Panc1 (cell line): ENCODE measurements at regions not wholly inside any gene's neighbourhood (a gene's known extent, or its start where the extent isn't known, plus 50 kb on each side); places are given as distances from the start of the nearest gene placed in this dataset.

Experiments used
- ATAC-seq: fragments of 200-7000 bp; cut with Tn5 transposase; 2 replicates; pipeline ENCODE4 v1.9.1; 2020; ENCODE audit warnings: mild to moderate bottlenecking, moderate library complexity
- BruUV-seq: library from RNA; stranded (reverse); fragments of 400-500 nt; replicated peaks from 2 replicates; lab custom pipeline; 2021; lab: Mats Ljungman, UMichigan
- CTCF ChIA-PET: fragments of 300-600 bp; sonication (Branson Sonifier 250); formaldehyde crosslinking; loops from one replicate; lab custom pipeline; 2022; ENCODE audit warnings: antibody characterized with exemption; lab: Charles Lee
- POLR2A ChIA-PET: fragments of 300-600 bp; sonication (Branson Sonifier 250); formaldehyde crosslinking; loops from one replicate; lab custom pipeline; 2022; ENCODE audit warnings: antibody characterized with exemption; lab: Charles Lee
- DNase-seq: peaks from one replicate; pipeline ENCODE4 v3.0.0-alpha.2; 2010; ENCODE audit warnings: low read depth, low spot score
- H3K27ac ChIP-seq: 2 replicates; pipeline ENCODE4 v1.5.1; 2011; ENCODE audit warnings: mild to moderate bottlenecking, low read length, inconsistent platforms
- H3K27me3 ChIP-seq: fragments of 200-500 bp; sonication (Bioruptor generic); 2 replicates; pipeline ENCODE4 v1.6.0; 2014; ENCODE audit warnings: low read length, inconsistent platforms; ENCODE audit not compliant: control insufficient read depth, insufficient read depth
- H3K36me3 ChIP-seq: fragments of 200-500 bp; sonication (Bioruptor generic); 2 replicates; pipeline ENCODE4 v1.5.1; 2014; ENCODE audit warnings: inconsistent platforms, mild to moderate bottlenecking, low read length, moderate library complexity; ENCODE audit not compliant: control insufficient read depth, insufficient read depth
- H3K4me1 ChIP-seq: 2 replicates; pipeline ENCODE4 v1.5.1; 2011; ENCODE audit warnings: inconsistent platforms, mild to moderate bottlenecking, low read length, moderate library complexity; ENCODE audit not compliant: control insufficient read depth, insufficient read depth
- H3K4me3 ChIP-seq, 2 experiments: 2 replicates each; pipeline ENCODE4 v1.5.1; 2011 to 2012; ENCODE audit warnings: low read depth in 2 of 2, low read length in 2 of 2, mild to moderate bottlenecking in 2 of 2, inconsistent platforms in 1 of 2, moderate library complexity in 1 of 2
- H3K9me3 ChIP-seq: fragments of 200-500 bp; sonication (Bioruptor generic); 2 replicates; pipeline ENCODE4 v1.5.1; 2014; ENCODE audit warnings: low read depth, mild to moderate bottlenecking, inconsistent platforms, low read length, moderate library complexity; ENCODE audit not compliant: control insufficient read depth, insufficient read depth
- CTCF ChIP-seq: fragments of 450-650 bp; IDR thresholded peaks from 2 replicates; pipeline ENCODE4 v1.5.1; 2017; ENCODE audit warnings: mild to moderate bottlenecking
- POLR2AphosphoS5 ChIP-seq: IDR thresholded peaks from 2 replicates; pipeline ENCODE4 v1.6.1; 2012; ENCODE audit warnings: mild to moderate bottlenecking, low read depth, low read length, moderate library complexity
- SIN3A ChIP-seq: IDR thresholded peaks from 2 replicates; pipeline ENCODE4 v1.6.1; 2012; ENCODE audit warnings: low read depth, mild to moderate bottlenecking, low read length, moderate library complexity, borderline replicate concordance; ENCODE audit not compliant: insufficient read depth
- TCF7L2 ChIP-seq: IDR thresholded peaks from 2 replicates; pipeline ENCODE4 v1.6.1; 2011; ENCODE audit warnings: mild to moderate bottlenecking, low read depth, low read length, inconsistent platforms
- in situ Hi-C: cut with HindIII; loops from 2 replicates; pipeline ENCODE4 v1.10.0; 2016; ENCODE audit warnings: low sequenced_read_pairs, low pct_unique_long_range_greater_than_20kb
- intact Hi-C: fragments of 100-400 bp; cut with micrococcal nuclease; formaldehyde crosslinking; loops from one replicate; pipeline ENCODE4 v1.10.0; 2022; ENCODE audit not compliant: unreplicated experiment
- TF ChIP-seq, protein P1 (sequence below), 2 experiments: IDR thresholded peaks; 2 replicates each; pipeline ENCODE4 v1.6.1; 2011 to 2012; ENCODE audit warnings: low read depth in 2 of 2, control low read depth in 1 of 2, low read length in 1 of 2, mild to moderate bottlenecking in 1 of 2, moderate library complexity in 1 of 2; ENCODE audit not compliant: insufficient read depth in 1 of 2

DNA sequence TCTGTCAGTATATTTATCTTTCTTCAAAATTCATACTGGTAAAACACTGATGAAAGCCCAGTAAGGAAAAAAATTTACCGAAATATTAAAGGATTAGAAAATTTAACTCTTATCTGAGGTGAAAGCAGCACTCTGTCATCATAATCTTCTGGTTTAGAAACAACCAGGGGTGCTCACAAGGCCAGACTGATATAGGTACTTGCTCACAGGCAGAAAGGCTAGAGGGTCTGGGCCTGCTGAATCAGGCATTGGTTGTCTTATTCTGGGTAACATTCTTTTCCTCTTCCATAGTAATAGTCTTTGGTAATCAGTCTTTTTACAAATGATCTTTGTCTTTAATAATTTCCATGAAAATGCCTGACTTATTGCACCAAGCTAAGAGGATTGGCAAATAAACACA lies 221.4 kb upstream of the TFPI start:
- H3K4me3 ChIP-seq, result no peak overlapping the region
- ATAC-seq (no peak), DNase-seq (no peak)
- in situ Hi-C loops, result no loop called here
- no peak overlapping the region for H3K27ac ChIP-seq
- ChIA-PET CTCF (no interaction called here), POLR2A (no interaction called here)
- no peaks in the 10 kb centered on the region for H3K9me3 ChIP-seq
- TF ChIP-seq POLR2AphosphoS5 (no peak), CTCF (no peak), TCF7L2 (no peak), SIN3A (no peak)
- TF ChIP-seq, protein P1, sequence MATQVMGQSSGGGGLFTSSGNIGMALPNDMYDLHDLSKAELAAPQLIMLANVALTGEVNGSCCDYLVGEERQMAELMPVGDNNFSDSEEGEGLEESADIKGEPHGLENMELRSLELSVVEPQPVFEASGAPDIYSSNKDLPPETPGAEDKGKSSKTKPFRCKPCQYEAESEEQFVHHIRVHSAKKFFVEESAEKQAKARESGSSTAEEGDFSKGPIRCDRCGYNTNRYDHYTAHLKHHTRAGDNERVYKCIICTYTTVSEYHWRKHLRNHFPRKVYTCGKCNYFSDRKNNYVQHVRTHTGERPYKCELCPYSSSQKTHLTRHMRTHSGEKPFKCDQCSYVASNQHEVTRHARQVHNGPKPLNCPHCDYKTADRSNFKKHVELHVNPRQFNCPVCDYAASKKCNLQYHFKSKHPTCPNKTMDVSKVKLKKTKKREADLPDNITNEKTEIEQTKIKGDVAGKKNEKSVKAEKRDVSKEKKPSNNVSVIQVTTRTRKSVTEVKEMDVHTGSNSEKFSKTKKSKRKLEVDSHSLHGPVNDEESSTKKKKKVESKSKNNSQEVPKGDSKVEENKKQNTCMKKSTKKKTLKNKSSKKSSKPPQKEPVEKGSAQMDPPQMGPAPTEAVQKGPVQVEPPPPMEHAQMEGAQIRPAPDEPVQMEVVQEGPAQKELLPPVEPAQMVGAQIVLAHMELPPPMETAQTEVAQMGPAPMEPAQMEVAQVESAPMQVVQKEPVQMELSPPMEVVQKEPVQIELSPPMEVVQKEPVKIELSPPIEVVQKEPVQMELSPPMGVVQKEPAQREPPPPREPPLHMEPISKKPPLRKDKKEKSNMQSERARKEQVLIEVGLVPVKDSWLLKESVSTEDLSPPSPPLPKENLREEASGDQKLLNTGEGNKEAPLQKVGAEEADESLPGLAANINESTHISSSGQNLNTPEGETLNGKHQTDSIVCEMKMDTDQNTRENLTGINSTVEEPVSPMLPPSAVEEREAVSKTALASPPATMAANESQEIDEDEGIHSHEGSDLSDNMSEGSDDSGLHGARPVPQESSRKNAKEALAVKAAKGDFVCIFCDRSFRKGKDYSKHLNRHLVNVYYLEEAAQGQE (IDR thresholded peaks at IDR 0.05; ENCODE audit: insufficient read depth in 1 of 2, low read depth in 2 of 2, low read length in 1 of 2), result no peak
- BruUV-seq, result no TSS peak
- no peaks in the 10 kb centered on the region for H3K27me3 ChIP-seq
- no peaks in the 10 kb centered on the region for H3K36me3 ChIP-seq
- intact Hi-C loops, result no loop called here
- H3K4me1 ChIP-seq, result no peaks in the 10 kb centered on the region

DNA sequence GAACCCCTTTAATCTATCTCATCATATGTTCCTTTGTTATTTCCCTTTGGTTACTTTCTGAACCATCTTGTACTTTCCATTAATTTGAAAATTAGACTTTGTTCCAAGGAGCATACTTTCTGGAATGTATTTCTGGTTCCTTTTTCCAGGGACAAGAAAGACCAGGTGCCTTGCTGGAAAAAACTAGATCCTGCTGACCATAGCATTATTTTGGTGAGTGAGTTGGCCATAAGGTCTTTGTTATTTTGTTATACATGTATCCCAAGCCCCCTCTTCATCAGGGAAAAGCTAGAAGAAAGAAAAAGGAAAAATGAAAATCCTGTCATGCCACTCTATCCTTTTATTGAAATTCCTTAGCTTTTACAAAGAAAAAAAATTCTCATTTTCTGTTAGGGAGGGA lies 228.1 kb upstream of the TFPI start:
- Histone ChIP-seq H3K27ac (no peak overlapping the region), H3K4me3 (no peak overlapping the region), H3K36me3 (no peaks in the 10 kb centered on the region), H3K27me3 (no peaks in the 10 kb centered on the region), H3K9me3 (no peaks in the 10 kb centered on the region), H3K4me1 (no peaks in the 10 kb centered on the region)
- intact Hi-C loops, result no loop called here
- ATAC-seq (no peak), DNase-seq (no peak)
- CTCF ChIA-PET, result no interaction called here
- no TSS peak for BruUV-seq
- POLR2A ChIA-PET, result interaction anchor here (0.6 kb wide), 1 partner anchor 933 kb away, joined by 3 read pairs; the partner anchor contains the start of gene ZSWIM2
- in situ Hi-C loops, result no loop called here
- TF ChIP-seq POLR2AphosphoS5 (no peak), CTCF (no peak)
- TF ChIP-seq, protein P1 (IDR thresholded peaks at IDR 0.05; ENCODE audit: insufficient read depth in 1 of 2, low read depth in 2 of 2, low read length in 1 of 2), result no peak
